Endothelial cell of umbilical vein (primary cell): ENCODE measurements at regions not wholly inside any gene's neighbourhood (a gene's known extent, or its start where the extent isn't known, plus 50 kb on each side); places are given as distances from the start of the nearest gene placed in this dataset.

Experiments
- BruUV-seq: library from RNA; stranded (reverse); fragments of 400-500 nt; replicated peaks from 2 replicates; lab custom pipeline; 2021; lab: Mats Ljungman, UMichigan
- CTCF ChIA-PET: fragments of 300-600, 350-600 bp; sonication (Branson Sonifier 250); formaldehyde crosslinking; loops from one replicate; lab custom pipeline; 2021; ENCODE audit warnings: antibody characterized with exemption, inconsistent platforms; lab: Charles Lee
- POLR2A ChIA-PET: fragments of 300-600, 350-600 bp; sonication (Branson Sonifier 250); formaldehyde crosslinking; loops from one replicate; lab custom pipeline; 2021; ENCODE audit warnings: antibody characterized with exemption, inconsistent platforms; lab: Charles Lee
- DNase-seq: peaks from one replicate; pipeline ENCODE4 v3.0.0-alpha.2; 2011; ENCODE audit warnings: low read depth, low spot score
- FAIRE-seq: peaks from 2 replicates; lab custom pipeline; 2011; peaks lifted over from hg19 to GRCh38; lab: Jason Lieb, UNC
- H2AFZ ChIP-seq: 2 replicates; pipeline ENCODE4 v1.6.0; 2012; ENCODE audit warnings: low read depth, low read length, control low read depth, inconsistent platforms
- H3K27ac ChIP-seq: 2 replicates; pipeline ENCODE4 v1.5.1; 2011; ENCODE audit warnings: low read depth, mild to moderate bottlenecking, control low read depth, low read length, moderate library complexity; ENCODE audit not compliant: insufficient read depth
- H3K27me3 ChIP-seq, 2 experiments: 2 replicates each; pipeline versions ENCODE4 v1.6.0 to v1.6.1; 2011; ENCODE audit warnings: low read length in 2 of 2, mixed read lengths in 1 of 2; ENCODE audit not compliant: control insufficient read depth in 2 of 2, insufficient read depth in 2 of 2
- H3K36me3 ChIP-seq, 2 experiments: 2 replicates in 1 of 2; 3 replicates in 1 of 2; pipeline ENCODE4 v1.5.1; 2011; ENCODE audit warnings: low read length in 2 of 2, mild to moderate bottlenecking in 1 of 2, moderate library complexity in 1 of 2; ENCODE audit not compliant: control insufficient read depth in 2 of 2, insufficient read depth in 2 of 2; ENCODE audit errors: extremely low read depth in 1 of 2
- H3K4me1 ChIP-seq: 3 replicates; pipeline ENCODE4 v1.5.1; 2011; ENCODE audit warnings: mild to moderate bottlenecking, low read length; ENCODE audit not compliant: control insufficient read depth, insufficient read depth; ENCODE audit errors: extremely low read depth
- H3K4me2 ChIP-seq: 2 replicates; pipeline ENCODE4 v1.6.1; 2011; ENCODE audit warnings: low read length, control low read depth, mixed read lengths; ENCODE audit not compliant: insufficient read depth
- H3K4me3 ChIP-seq, 3 experiments: fragments of 200-600 bp in 1 of 3; sonication (generic), shearing (Covaris generic) in 1 of 3; replicated peaks in 1 of 3; 2 replicates each; pipeline ENCODE4 v1.5.1; 2011 to 2016; ENCODE audit warnings: control low read depth in 3 of 3, low read length in 3 of 3, mild to moderate bottlenecking in 2 of 3, inconsistent platforms in 1 of 3, low read depth in 1 of 3, moderate library complexity in 1 of 3; ENCODE audit not compliant: insufficient read depth in 1 of 3
- H3K79me2 ChIP-seq: 2 replicates; pipeline ENCODE4 v1.6.0; 2012; ENCODE audit warnings: low read length, inconsistent platforms; ENCODE audit not compliant: control insufficient read depth, insufficient read depth
- H3K9ac ChIP-seq: replicated peaks from 2 replicates; pipeline ENCODE3; 2011; ENCODE audit warnings: low read length, control low read depth; ENCODE audit not compliant: insufficient read depth; ENCODE audit errors: extremely low read depth
- H3K9me1 ChIP-seq: replicated peaks from 3 replicates; pipeline ENCODE4 v1.6.0; 2011; ENCODE audit warnings: mild to moderate bottlenecking, low read length; ENCODE audit not compliant: control insufficient read depth, insufficient read depth; ENCODE audit errors: extremely low read depth
- H3K9me3 ChIP-seq: replicated peaks from 2 replicates; pipeline ENCODE4 v1.5.1; 2012; ENCODE audit warnings: low read length, inconsistent platforms; ENCODE audit not compliant: control insufficient read depth, insufficient read depth
- H4K20me1 ChIP-seq: replicated peaks from 2 replicates; pipeline ENCODE3; 2011; ENCODE audit warnings: mild to moderate bottlenecking, low read length; ENCODE audit not compliant: control insufficient read depth, insufficient read depth; ENCODE audit errors: extremely low read depth
- EZH2 ChIP-seq: IDR thresholded peaks from 2 replicates; pipeline ENCODE4 v1.6.1; 2012; ENCODE audit warnings: borderline replicate concordance, low read depth, mild to moderate bottlenecking, moderate library complexity, low read length, inconsistent platforms; ENCODE audit not compliant: severe bottlenecking
- FOS ChIP-seq: IDR thresholded peaks from 2 replicates; pipeline ENCODE4 v1.6.1; 2011; ENCODE audit warnings: mild to moderate bottlenecking, low read length, moderate library complexity, borderline replicate concordance; ENCODE audit not compliant: insufficient read depth
- GATA2 ChIP-seq: IDR thresholded peaks from 2 replicates; pipeline ENCODE4 v1.7.0; 2011; ENCODE audit warnings: low read depth, mild to moderate bottlenecking, moderate library complexity, mixed read lengths, low read length; ENCODE audit not compliant: insufficient read length, insufficient read depth
- JUN ChIP-seq: IDR thresholded peaks from 2 replicates; pipeline ENCODE4 v1.6.1; 2011; ENCODE audit warnings: borderline replicate concordance, low read depth; ENCODE audit not compliant: insufficient read length, insufficient read depth
- MYC ChIP-seq: IDR thresholded peaks from one replicate; pipeline ENCODE4 v1.6.1; 2011; ENCODE audit warnings: mild to moderate bottlenecking, low read depth, low read length
- POLR2A ChIP-seq: IDR thresholded peaks from 2 replicates; pipeline ENCODE4 v1.6.1; 2012; ENCODE audit warnings: low read depth, mild to moderate bottlenecking, control low read depth, low read length
- POLR2AphosphoS5 ChIP-seq: IDR thresholded peaks from 2 replicates; pipeline ENCODE4 v1.6.1; 2012; ENCODE audit warnings: low read depth, mild to moderate bottlenecking, control low read depth, low read length, moderate library complexity; ENCODE audit not compliant: insufficient read depth
- dilution Hi-C: fragments of 300-500 bp; cut with MboI; formaldehyde crosslinking; loops from one replicate; pipeline ENCODE4 v1.15.0; 2019; ENCODE audit warnings: low sequenced_read_pairs; ENCODE audit not compliant: extremely low pct_ligation_motif_present
- intact Hi-C: fragments of 100-400 bp; cut with micrococcal nuclease; formaldehyde crosslinking; loops from one replicate; pipeline ENCODE4 v1.10.0; 2022
- TF ChIP-seq, protein P1 (sequence below): IDR thresholded peaks from 2 replicates; pipeline ENCODE4 v1.6.1; 2011; ENCODE audit not compliant: insufficient read depth, insufficient read length
- TF ChIP-seq, protein P2 (sequence below), 2 donors: IDR thresholded peaks; 1 replicate in 1 of 2; 2 replicates in 1 of 2; pipeline ENCODE4 v1.5.1; 2011; ENCODE audit warnings: low read length in 2 of 2, mild to moderate bottlenecking in 2 of 2, moderate library complexity in 2 of 2, control low read depth in 1 of 2, inconsistent platforms in 1 of 2, low read depth in 1 of 2; ENCODE audit not compliant: insufficient read depth in 1 of 2; ENCODE audit errors: extremely low read depth in 1 of 2

DNA sequence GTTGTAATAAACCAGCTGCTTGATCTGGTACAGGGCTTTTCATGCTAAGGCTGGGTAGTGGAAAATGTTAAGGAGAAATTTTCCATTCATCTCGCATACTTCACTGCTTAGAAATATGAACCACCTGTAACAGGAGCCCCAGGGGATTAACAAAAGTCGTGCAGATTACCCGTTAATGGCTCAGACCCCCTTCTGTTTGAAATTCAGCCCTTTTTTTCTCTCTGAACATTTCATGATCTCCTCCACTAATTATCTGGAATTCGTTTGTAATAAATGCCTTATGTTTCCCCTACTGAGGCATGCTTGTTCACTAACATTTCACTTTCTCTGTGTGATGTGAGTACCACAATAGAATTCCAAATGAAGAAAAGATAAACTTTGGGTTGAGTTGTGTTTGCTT is 336.4 kb upstream of the HSF2 start:
- dilution Hi-C loops (no loop called here), intact Hi-C loops (no loop called here)
- Histone ChIP-seq H3K36me3 (no peaks in the 10 kb centered on the region), H3K27ac (no peak overlapping the region), H3K9ac (no peak overlapping the region), H3K4me1 (no peaks in the 10 kb centered on the region), H3K4me2 (no peak overlapping the region), H3K79me2 (no peaks in the 10 kb centered on the region), H3K27me3 (no peaks in the 10 kb centered on the region), H3K4me3 (no peak overlapping the region), H4K20me1 (no peaks in the 10 kb centered on the region), H2AFZ (no peak overlapping the region), H3K9me3 (no peaks in the 10 kb centered on the region), H3K9me1 (no peaks in the 10 kb centered on the region)
- ChIA-PET CTCF (no interaction called here), POLR2A (no interaction called here)
- TF ChIP-seq JUN = no peak
- TF ChIP-seq EZH2 = no peak
- TF ChIP-seq POLR2A = no peak
- TF ChIP-seq MYC = no peak
- TF ChIP-seq POLR2AphosphoS5 = no peak
- TF ChIP-seq FOS = no peak
- TF ChIP-seq, protein P1, sequence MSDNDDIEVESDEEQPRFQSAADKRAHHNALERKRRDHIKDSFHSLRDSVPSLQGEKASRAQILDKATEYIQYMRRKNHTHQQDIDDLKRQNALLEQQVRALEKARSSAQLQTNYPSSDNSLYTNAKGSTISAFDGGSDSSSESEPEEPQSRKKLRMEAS = no peak
- no peak for TF ChIP-seq GATA2
- no TSS peak for BruUV-seq
- DNase-seq (no peak), FAIRE-seq (no peak)

DNA sequence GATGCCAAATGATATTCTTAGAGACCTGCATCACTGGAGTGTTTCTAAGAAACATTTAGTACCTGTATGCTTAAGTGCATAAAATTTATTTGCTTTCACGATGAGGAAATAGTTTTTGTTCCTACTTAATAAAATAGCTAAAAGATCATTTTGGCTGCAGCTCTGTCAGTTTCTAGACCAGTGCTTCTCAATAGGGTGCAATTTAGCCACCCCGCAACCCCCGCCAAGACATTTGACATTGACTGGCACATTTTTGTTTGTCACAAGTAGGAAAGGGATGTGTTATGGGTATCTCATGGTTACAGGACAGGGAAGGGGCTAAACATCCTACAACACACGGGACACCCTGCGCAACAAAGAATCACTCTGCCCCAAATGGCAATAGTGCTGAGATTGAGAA is 335.7 kb upstream of the HSF2 start:
- H3K79me2 ChIP-seq = no peaks in the 10 kb centered on the region
- no peaks in the 10 kb centered on the region for H3K4me1 ChIP-seq
- CTCF ChIA-PET = no interaction called here
- intact Hi-C loops = no loop called here
- H3K4me3 ChIP-seq = no peak overlapping the region
- dilution Hi-C loops = no loop called here
- H3K9ac ChIP-seq = no peak overlapping the region
- H3K4me2 ChIP-seq = no peak overlapping the region
- FAIRE-seq (no peak), DNase-seq (no peak)
- H3K9me1 ChIP-seq = no peaks in the 10 kb centered on the region
- TF ChIP-seq EZH2 (no peak), MYC (no peak), FOS (no peak), POLR2AphosphoS5 (no peak)
- TF ChIP-seq, protein P2, sequence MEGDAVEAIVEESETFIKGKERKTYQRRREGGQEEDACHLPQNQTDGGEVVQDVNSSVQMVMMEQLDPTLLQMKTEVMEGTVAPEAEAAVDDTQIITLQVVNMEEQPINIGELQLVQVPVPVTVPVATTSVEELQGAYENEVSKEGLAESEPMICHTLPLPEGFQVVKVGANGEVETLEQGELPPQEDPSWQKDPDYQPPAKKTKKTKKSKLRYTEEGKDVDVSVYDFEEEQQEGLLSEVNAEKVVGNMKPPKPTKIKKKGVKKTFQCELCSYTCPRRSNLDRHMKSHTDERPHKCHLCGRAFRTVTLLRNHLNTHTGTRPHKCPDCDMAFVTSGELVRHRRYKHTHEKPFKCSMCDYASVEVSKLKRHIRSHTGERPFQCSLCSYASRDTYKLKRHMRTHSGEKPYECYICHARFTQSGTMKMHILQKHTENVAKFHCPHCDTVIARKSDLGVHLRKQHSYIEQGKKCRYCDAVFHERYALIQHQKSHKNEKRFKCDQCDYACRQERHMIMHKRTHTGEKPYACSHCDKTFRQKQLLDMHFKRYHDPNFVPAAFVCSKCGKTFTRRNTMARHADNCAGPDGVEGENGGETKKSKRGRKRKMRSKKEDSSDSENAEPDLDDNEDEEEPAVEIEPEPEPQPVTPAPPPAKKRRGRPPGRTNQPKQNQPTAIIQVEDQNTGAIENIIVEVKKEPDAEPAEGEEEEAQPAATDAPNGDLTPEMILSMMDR (IDR thresholded peaks at IDR 0.05; ENCODE audit: extremely low read depth in 1 of 2, insufficient read depth in 1 of 2, low read depth in 1 of 2, low read length in 2 of 2) = no peak
- TF ChIP-seq, protein P1 = no peak
- no peaks in the 10 kb centered on the region for H4K20me1 ChIP-seq
- BruUV-seq = no TSS peak
- no peaks in the 10 kb centered on the region for H3K27me3 ChIP-seq
- H3K9me3 ChIP-seq = no peaks in the 10 kb centered on the region
- H3K27ac ChIP-seq = no peak overlapping the region
- POLR2A ChIA-PET = no interaction called here
- no peaks in the 10 kb centered on the region for H3K36me3 ChIP-seq
- no peak overlapping the region for H2AFZ ChIP-seq
